ENCODE measurements at regions not wholly inside any gene's neighbourhood (a gene's known extent, or its start where the extent isn't known, plus 50 kb on each side); places are given as distances from the start of the nearest gene placed in this dataset.

DNA sequence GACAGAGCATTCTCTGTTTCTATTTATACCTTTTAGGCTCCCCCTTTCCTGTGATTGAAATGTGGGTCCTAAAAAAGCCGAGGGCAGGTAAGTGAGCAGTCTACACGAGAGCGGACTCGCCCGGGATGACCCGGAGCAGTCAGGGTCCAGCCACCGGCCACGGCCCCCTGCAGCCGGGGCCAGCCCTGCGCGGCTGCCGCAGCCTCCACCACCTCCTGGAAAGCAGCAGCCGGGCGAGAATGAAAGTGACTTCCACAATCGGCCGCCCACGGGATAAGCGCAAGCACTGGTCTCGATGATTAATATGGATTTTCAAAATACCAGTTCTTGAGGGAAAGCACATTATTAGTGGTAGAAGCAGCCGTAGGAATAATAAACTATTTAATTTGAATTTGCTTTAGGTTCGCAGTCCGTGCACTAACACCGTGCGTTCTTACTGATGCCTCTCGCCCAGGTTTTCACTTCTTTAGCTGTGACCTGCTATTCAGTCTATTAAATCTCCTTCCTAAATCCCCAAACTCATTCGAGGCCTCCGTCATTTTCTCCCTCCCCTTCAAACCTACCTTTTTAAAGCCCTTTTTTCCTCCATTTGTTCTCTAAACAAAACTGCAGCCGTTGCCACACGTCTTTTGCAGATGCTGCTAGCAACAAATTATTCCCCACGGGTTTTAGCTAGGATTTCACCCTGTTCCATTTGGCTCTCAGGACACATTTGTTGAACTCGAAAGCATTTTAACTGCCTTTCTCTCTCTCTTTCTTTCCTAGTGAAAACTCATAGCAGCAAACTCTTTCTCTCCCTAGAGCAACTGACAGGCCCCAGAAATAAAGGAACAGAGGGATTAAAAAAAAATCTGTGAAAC, 1015.1 kb upstream of the PIK3C3 start:
- TF ChIP-seq CTCF (conservative IDR thresholded peaks at IDR 0.05 in 1 of 2, IDR thresholded peaks at IDR 0.05 in 1 of 2; ENCODE audit: extremely low read depth in 1 of 2, insufficient read depth in 1 of 2, low read depth in 1 of 2, low read length in 2 of 2) (no peak), EZH2 (IDR thresholded peaks at IDR 0.05; ENCODE audit: borderline replicate concordance, low read length) (no peak)
